HT-29 (cell line): ENCODE measurements at regions not wholly inside any gene's neighbourhood (a gene's known extent, or its start where the extent isn't known, plus 50 kb on each side); places are given as distances from the start of the nearest gene placed in this dataset.

Source experiments
- DNase-seq: peaks from one replicate; pipeline ENCODE4 v3.0.0-alpha.2; 2015; ENCODE audit warnings: low spot score

- no peak for DNase-seq
These were observed 354.2 kb downstream of the RBM43 start for GRCh38 chr2:150907466-150907865.

- DNase-seq: no peak
These were observed 358.2 kb downstream of the RBM43 start for GRCh38 chr2:150903461-150903860.

GRCh38 chr2:150903055-150903454, 358.6 kb downstream of the RBM43 start:
- DNase-seq: no peak

- DNase-seq: no peak
These were observed 360.8 kb downstream of the RBM43 start for GRCh38 chr2:150900913-150901312.

- DNase-seq: no peak
These were observed 365.7 kb downstream of the RBM43 start for GRCh38 chr2:150895968-150896367.

GRCh38 chr2:150889141-150889540, 372.5 kb downstream of the RBM43 start:
- no peak for DNase-seq

- no peak for DNase-seq
These were observed 373.3 kb downstream of the RBM43 start for GRCh38 chr2:150888337-150888736.

GRCh38 chr2:150887926-150888325, 373.7 kb downstream of the RBM43 start:
- no peak for DNase-seq

- DNase-seq: no peak
These were observed 375.8 kb downstream of the RBM43 start for GRCh38 chr2:150885774-150886386.

GRCh38 chr2:150885236-150885635, 376.4 kb downstream of the RBM43 start:
- no peak for DNase-seq

- no peak for DNase-seq
These were observed 378.1 kb downstream of the RBM43 start for GRCh38 chr2:150883613-150883895.

- DNase-seq: no peak
These were observed 378.7 kb downstream of the RBM43 start for GRCh38 chr2:150882751-150883612.

GRCh38 chr2:150880986-150881385, 380.7 kb downstream of the RBM43 start:
- no peak for DNase-seq

- DNase-seq: no peak
These were observed 383.3 kb downstream of the RBM43 start for GRCh38 chr2:150878356-150878755.

- no peak for DNase-seq
These were observed 385.3 kb downstream of the RBM43 start for GRCh38 chr2:150876251-150876950.

- DNase-seq: no peak
These were observed 385.9 kb upstream of the RND3 start for GRCh38 chr2:150873396-150873772.

GRCh38 chr2:150872756-150873395, 385.4 kb upstream of the RND3 start:
- no peak for DNase-seq

- no peak for DNase-seq
These were observed 379.0 kb upstream of the RND3 start for GRCh38 chr2:150866431-150866830.

GRCh38 chr2:150863691-150864090, 376.2 kb upstream of the RND3 start:
- DNase-seq: no peak

GRCh38 chr2:150860301-150860700, 372.8 kb upstream of the RND3 start:
- DNase-seq: no peak

GRCh38 chr2:150859877-150860276, 372.4 kb upstream of the RND3 start:
- no peak for DNase-seq

- DNase-seq: no peak
These were observed 371.7 kb upstream of the RND3 start for GRCh38 chr2:150859162-150859561.
